COLO829 (cell line): ENCODE measurements at regions not wholly inside any gene's neighbourhood (a gene's known extent, or its start where the extent isn't known, plus 50 kb on each side); places are given as distances from the start of the nearest gene placed in this dataset.
"Not testable (repeated sequence)": the region's sequence is repeated elsewhere in the genome, so short reads cannot be mapped to it uniquely, and the experiment has no call there.

Experiments
- DNase-seq: peaks from one replicate; pipeline ENCODE4 v3.0.0; 2012; ENCODE audit warnings: low spot score

- no peak for DNase-seq
Observed at GRCh38 chr14:106248321-106249192, 722.2 kb downstream of the TMEM121 start.

- not testable (repeated sequence) for DNase-seq
Observed at GRCh38 chr14:106253995-106254394, 727.6 kb downstream of the TMEM121 start.

- not testable (repeated sequence) for DNase-seq
Observed at GRCh38 chr14:106257569-106257994, 731.2 kb downstream of the TMEM121 start.

GRCh38 chr14:106268013-106268727 lies 741.8 kb downstream of the TMEM121 start:
- DNase-seq, result no peak

- DNase-seq, result no peak
Observed at GRCh38 chr14:106269029-106269428, 742.6 kb downstream of the TMEM121 start.

GRCh38 chr14:106269451-106270204 lies 743.2 kb downstream of the TMEM121 start:
- no peak for DNase-seq

- not testable (repeated sequence) for DNase-seq
Observed at GRCh38 chr14:106270476-106271121, 744.2 kb downstream of the TMEM121 start.

GRCh38 chr14:106276326-106277267 lies 750.2 kb downstream of the TMEM121 start:
- DNase-seq, result no peak

- DNase-seq, result peak; percentile 45
Observed at GRCh38 chr14:106277503-106277902, 751.1 kb downstream of the TMEM121 start.

- no peak for DNase-seq
Observed at GRCh38 chr14:106280876-106281275, 754.5 kb downstream of the TMEM121 start.

GRCh38 chr14:106286697-106287290 lies 760.4 kb downstream of the TMEM121 start:
- no peak for DNase-seq

GRCh38 chr14:106287506-106287905 lies 761.1 kb downstream of the TMEM121 start:
- DNase-seq, result no peak

GRCh38 chr14:106291626-106292025 lies 765.2 kb downstream of the TMEM121 start:
- no peak for DNase-seq

- no peak for DNase-seq
Observed at GRCh38 chr14:106294324-106294723, 767.9 kb downstream of the TMEM121 start.

- DNase-seq, result not testable (repeated sequence)
Observed at GRCh38 chr14:106300951-106301510, 774.6 kb downstream of the TMEM121 start.

- not testable (repeated sequence) for DNase-seq
Observed at GRCh38 chr14:106301609-106302008, 775.2 kb downstream of the TMEM121 start.

- no peak for DNase-seq
Observed at GRCh38 chr14:106302661-106303060, 776.3 kb downstream of the TMEM121 start.

GRCh38 chr14:106304271-106304670 lies 777.9 kb downstream of the TMEM121 start:
- DNase-seq, result no peak

GRCh38 chr14:106308839-106309389 lies 782.5 kb downstream of the TMEM121 start:
- peak; percentile 4 for DNase-seq

- DNase-seq, result no peak
Observed at GRCh38 chr14:106309423-106309822, 783.0 kb downstream of the TMEM121 start.
